Activated CD4-positive, CD25-positive, alpha-beta regulatory T cell treated with anti-CD3 and anti-CD28 coated beads, Interleukin-2, amount 50 U/mL, for 16 hours (primary cell): ENCODE measurements at regions not wholly inside any gene's neighbourhood (a gene's known extent, or its start where the extent isn't known, plus 50 kb on each side); places are given as distances from the start of the nearest gene placed in this dataset.

Experiments used
- DNase-seq: peaks from one replicate; pipeline ENCODE4 v3.0.0-alpha.2; 2020; ENCODE audit warnings: low read depth, low spot score

GRCh38 chr2:122216901-122217300 lies 461.4 kb downstream of the TSN start:
- no peak for DNase-seq

- DNase-seq = no peak
These were observed 463.1 kb downstream of the TSN start for GRCh38 chr2:122218596-122218995.

GRCh38 chr2:122219504-122219903 lies 464.1 kb downstream of the TSN start:
- no peak for DNase-seq

- DNase-seq = no peak
These were observed 466.2 kb downstream of the TSN start for GRCh38 chr2:122221665-122222064.

- DNase-seq = no peak
These were observed 475.8 kb downstream of the TSN start for GRCh38 chr2:122231296-122231695.

- no peak for DNase-seq
These were observed 477.9 kb downstream of the TSN start for GRCh38 chr2:122233372-122233771.

GRCh38 chr2:122236152-122236874 lies 480.9 kb downstream of the TSN start:
- no peak for DNase-seq

- no peak for DNase-seq
These were observed 481.5 kb downstream of the TSN start for GRCh38 chr2:122236925-122237324.

- DNase-seq = no peak
These were observed 482.0 kb downstream of the TSN start for GRCh38 chr2:122237450-122237849.

GRCh38 chr2:122238006-122238559 lies 482.6 kb downstream of the TSN start:
- no peak for DNase-seq

GRCh38 chr2:122239440-122239839 lies 484.0 kb downstream of the TSN start:
- no peak for DNase-seq

GRCh38 chr2:122244598-122245229 lies 489.3 kb downstream of the TSN start:
- DNase-seq = no peak

- no peak for DNase-seq
These were observed 494.2 kb downstream of the TSN start for GRCh38 chr2:122249673-122250072.

- no peak for DNase-seq
These were observed 495.7 kb downstream of the TSN start for GRCh38 chr2:122251158-122251557.

- no peak for DNase-seq
These were observed 496.1 kb downstream of the TSN start for GRCh38 chr2:122251566-122251965.

GRCh38 chr2:122255924-122256323 lies 500.5 kb downstream of the TSN start:
- no peak for DNase-seq

GRCh38 chr2:122261911-122262310 lies 506.5 kb downstream of the TSN start:
- DNase-seq = no peak

- DNase-seq = no peak
These were observed 508.3 kb downstream of the TSN start for GRCh38 chr2:122263746-122264145.

GRCh38 chr2:122266636-122267035 lies 511.2 kb downstream of the TSN start:
- no peak for DNase-seq

GRCh38 chr2:122267947-122268346 lies 512.5 kb downstream of the TSN start:
- no peak for DNase-seq

GRCh38 chr2:122273785-122274419 lies 518.5 kb downstream of the TSN start:
- DNase-seq = no peak

GRCh38 chr2:122277956-122278355 lies 522.5 kb downstream of the TSN start:
- DNase-seq = no peak

- DNase-seq = no peak
These were observed 545.3 kb downstream of the TSN start for GRCh38 chr2:122300758-122301157.
